D721Med (cell line): ENCODE measurements at regions not wholly inside any gene's neighbourhood (a gene's known extent, or its start where the extent isn't known, plus 50 kb on each side); places are given as distances from the start of the nearest gene placed in this dataset.
"Not testable (repeated sequence)": the region's sequence is repeated elsewhere in the genome, so short reads cannot be mapped to it uniquely, and the experiment has no call there.

Experiments
- DNase-seq: peaks from one replicate; pipeline ENCODE4 v3.0.0; 2011; ENCODE audit warnings: low spot score; ENCODE audit not compliant: insufficient read length
- FAIRE-seq: peaks from 2 replicates; lab custom pipeline; 2011; peaks lifted over from hg19 to GRCh38; lab: Jason Lieb, UNC
- TF ChIP-seq, protein P1 (sequence below): IDR thresholded peaks from 2 replicates; pipeline ENCODE4 v1.5.1; 2012; ENCODE audit warnings: mild to moderate bottlenecking, control low read depth; ENCODE audit not compliant: insufficient read depth; ENCODE audit errors: missing control alignments

DNA sequence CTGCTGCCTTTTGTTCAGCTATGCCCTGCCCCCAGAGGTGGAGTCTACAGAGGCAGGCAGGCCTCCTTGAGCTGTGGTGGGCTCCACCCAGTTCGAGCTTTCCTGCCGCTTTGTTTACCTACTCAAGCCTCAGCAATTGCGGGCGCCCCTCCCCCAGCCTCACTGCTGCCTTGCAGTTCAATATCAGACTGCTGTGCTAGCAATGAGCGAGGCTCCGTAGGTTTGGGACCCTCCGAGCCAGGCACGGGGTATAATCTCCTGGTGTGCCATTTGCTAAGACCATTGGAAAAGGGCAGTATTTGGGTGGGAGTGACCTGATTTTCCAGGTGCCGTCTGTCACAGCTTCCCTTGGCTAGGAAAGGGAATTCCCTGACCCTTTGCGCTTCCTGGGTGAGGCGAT is 51.9 kb downstream of the DIPK2A start:
- FAIRE-seq, DNase-seq: not testable (repeated sequence)

DNA sequence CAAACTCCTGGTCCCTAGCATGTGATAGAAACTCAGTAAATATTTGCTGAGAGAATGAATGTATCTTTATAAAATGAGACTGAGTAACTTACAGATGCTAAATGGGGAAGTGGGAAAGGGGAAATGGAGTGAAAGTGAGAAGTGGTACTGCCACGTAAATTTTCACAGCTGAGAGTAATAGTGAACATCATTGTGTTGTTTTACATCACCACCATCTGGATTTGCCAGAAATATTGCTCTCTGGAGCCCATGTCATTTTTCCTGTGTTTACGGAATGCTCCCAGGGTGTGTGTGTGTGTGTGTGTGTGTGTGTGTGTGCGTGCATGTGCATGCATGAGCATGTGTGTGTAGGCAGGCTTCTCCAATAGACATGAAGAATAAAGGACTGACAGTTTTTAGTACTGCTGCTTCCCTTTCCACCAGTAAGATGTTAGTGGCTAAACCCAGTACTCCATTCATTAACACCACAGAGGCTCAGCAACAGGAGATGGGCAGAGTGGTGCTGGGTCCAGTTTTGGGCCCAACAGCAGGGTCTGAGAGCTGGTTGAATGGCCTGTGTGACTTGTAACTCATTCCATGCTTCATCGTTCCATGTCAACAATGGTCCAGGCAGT is 57.3 kb downstream of the DIPK2A start:
- TF ChIP-seq, protein P1, sequence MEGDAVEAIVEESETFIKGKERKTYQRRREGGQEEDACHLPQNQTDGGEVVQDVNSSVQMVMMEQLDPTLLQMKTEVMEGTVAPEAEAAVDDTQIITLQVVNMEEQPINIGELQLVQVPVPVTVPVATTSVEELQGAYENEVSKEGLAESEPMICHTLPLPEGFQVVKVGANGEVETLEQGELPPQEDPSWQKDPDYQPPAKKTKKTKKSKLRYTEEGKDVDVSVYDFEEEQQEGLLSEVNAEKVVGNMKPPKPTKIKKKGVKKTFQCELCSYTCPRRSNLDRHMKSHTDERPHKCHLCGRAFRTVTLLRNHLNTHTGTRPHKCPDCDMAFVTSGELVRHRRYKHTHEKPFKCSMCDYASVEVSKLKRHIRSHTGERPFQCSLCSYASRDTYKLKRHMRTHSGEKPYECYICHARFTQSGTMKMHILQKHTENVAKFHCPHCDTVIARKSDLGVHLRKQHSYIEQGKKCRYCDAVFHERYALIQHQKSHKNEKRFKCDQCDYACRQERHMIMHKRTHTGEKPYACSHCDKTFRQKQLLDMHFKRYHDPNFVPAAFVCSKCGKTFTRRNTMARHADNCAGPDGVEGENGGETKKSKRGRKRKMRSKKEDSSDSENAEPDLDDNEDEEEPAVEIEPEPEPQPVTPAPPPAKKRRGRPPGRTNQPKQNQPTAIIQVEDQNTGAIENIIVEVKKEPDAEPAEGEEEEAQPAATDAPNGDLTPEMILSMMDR = no peak
- no peak for FAIRE-seq
- no peak for DNase-seq

DNA sequence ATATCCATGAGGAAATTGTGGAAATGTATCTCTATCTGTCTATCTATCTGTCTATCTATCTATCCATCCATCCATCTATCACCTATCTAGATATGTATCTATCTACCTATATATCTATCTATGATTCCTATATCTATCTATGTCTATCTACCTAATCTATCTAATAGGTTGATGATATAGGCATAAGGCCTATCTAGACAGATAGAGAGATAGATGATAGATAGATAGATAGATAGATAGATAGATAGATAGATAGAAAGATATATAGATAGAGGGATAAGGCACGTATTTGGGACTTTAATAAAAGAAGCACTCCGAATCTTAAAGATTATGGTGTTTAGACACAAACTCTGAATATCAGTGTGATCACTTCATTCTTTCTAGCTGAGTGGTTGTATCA is 58.1 kb downstream of the DIPK2A start:
- DNase-seq = no peak
- FAIRE-seq = no peak
- TF ChIP-seq, protein P1 = no peak

DNA sequence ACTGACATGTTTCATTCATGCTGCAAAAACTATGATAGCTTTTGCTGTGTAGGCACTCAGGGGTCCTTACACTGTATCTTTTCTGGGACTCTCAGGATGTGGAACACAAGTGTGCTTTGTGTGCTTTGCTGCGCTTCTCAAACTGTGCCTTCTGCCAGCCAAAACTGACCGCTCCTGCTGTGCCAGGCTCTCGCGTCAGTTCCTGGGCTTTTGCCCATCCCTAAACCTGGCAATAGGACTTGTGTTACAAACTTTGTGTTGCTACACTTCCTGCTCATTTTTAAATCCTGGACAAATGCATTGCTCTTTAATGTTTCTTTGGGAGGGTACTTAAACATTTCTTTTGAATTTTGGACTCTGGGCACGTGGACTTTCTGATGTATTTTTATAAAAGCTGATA is 60.3 kb downstream of the DIPK2A start:
- DNase-seq = no peak
- TF ChIP-seq, protein P1 = no peak
- no peak for FAIRE-seq

DNA sequence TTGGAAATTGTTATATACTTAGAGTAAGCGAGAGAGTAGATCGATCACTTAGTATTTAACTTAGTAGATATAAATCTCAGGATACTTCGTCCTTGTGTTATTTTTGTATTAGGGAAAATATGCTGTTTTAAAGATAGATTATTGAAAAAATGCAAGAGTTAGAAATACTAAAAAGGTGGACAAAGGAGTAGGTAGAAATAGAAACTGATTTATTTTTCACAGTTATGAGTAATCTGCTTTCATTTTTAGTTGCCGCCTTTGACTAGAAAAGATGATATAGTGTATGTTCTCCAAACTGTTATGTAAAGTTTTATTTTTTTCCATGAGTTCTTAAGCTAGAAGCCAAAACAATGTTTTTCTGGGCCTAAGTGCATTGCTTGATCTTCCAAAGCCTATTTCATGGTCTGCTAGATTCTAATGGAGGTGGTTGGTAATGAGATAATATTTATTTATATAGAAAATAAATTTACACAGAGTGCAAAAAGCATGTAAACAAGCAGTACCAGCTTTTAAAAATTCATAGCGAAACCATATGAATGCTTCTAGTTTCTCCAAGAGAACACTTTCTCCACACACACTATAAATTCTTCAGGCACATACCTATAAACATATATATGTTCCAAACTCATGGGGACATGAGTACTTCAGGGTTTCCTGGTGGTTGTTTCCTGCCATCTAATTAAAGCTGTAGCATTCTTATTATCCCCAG is 61.1 kb downstream of the DIPK2A start:
- DNase-seq (no peak), FAIRE-seq (no peak)
- TF ChIP-seq, protein P1 = no peak

DNA sequence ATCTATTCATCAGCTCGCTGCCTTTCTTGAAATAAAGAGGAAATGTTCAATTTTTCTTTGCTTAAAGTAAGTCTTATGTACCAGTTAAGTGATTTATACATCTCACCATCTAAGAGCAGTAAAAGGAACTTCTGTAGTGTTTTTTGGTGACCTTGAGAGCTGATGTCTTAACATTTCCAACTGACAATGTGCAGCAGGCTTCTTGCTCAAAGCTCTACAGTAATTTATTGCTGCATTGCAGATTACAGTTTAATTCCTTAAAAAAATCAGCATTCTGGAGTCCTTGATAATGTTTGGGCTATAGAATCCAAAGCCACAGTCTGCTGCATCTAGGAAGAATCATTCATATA is 61.6 kb downstream of the DIPK2A start:
- no peak for DNase-seq
- no peak for FAIRE-seq

DNA sequence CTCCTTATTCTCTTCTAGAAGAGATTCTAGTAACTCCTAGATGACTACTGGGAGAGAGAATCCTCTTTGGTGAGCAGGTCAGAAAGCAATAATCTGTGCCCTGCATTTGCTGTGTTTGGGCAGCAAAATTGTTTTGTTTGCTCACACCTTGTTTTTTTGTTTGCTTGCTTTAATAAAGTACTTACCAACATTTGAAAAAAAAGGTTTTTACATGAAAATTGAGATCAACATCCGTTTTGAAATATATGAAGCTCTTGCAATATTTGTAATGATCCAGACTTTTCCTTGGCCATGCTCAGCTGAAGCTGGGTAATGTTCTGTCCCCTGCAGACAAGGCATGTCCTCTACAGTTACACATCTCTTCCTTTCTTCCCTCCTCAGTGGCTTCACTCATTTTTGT is 62.2 kb downstream of the DIPK2A start:
- FAIRE-seq = no peak
- TF ChIP-seq, protein P1 = no peak
- DNase-seq = no peak

More for the DNA sequence above, 61.6 kb downstream of the DIPK2A start:
- TF ChIP-seq, protein P1 = no peak
